Myocyte (in vitro differentiated cells): ENCODE measurements at regions not wholly inside any gene's neighbourhood (a gene's known extent, or its start where the extent isn't known, plus 50 kb on each side); places are given as distances from the start of the nearest gene placed in this dataset.
"Not testable (repeated sequence)": the region's sequence is repeated elsewhere in the genome, so short reads cannot be mapped to it uniquely, and the experiment has no call there.

Experiments used
- DNase-seq: peaks from one replicate; pipeline ENCODE4 v3.0.0-alpha.2; 2012; ENCODE audit warnings: low read depth

GRCh38 chr15:53216036-53216435 is 425.9 kb upstream of the ONECUT1 start:
- DNase-seq = no peak

GRCh38 chr15:53213336-53213735 is 423.2 kb upstream of the ONECUT1 start:
- no peak for DNase-seq

GRCh38 chr15:53212785-53213184 is 422.6 kb upstream of the ONECUT1 start:
- no peak for DNase-seq

GRCh38 chr15:53210653-53211052 is 420.5 kb upstream of the ONECUT1 start:
- DNase-seq = no peak

GRCh38 chr15:53209396-53210042 is 419.4 kb upstream of the ONECUT1 start:
- DNase-seq = no peak

- DNase-seq = no peak
Measured at GRCh38 chr15:53208751-53209150, 418.6 kb upstream of the ONECUT1 start.

- DNase-seq = no peak
Measured at GRCh38 chr15:53203454-53203853, 413.3 kb upstream of the ONECUT1 start.

- no peak for DNase-seq
Measured at GRCh38 chr15:53202876-53203275, 412.7 kb upstream of the ONECUT1 start.

GRCh38 chr15:53197426-53197839 is 407.3 kb upstream of the ONECUT1 start:
- peak; percentile 49 for DNase-seq

- no peak for DNase-seq
Measured at GRCh38 chr15:53196788-53197187, 406.7 kb upstream of the ONECUT1 start.

GRCh38 chr15:53196242-53196641 is 406.1 kb upstream of the ONECUT1 start:
- no peak for DNase-seq

GRCh38 chr15:53193149-53193548 is 403.0 kb upstream of the ONECUT1 start:
- DNase-seq = peak; percentile 28

- DNase-seq = no peak
Measured at GRCh38 chr15:53189860-53190259, 399.7 kb upstream of the ONECUT1 start.

- DNase-seq = not testable (repeated sequence)
Measured at GRCh38 chr15:53183449-53183848, 393.3 kb upstream of the ONECUT1 start.

GRCh38 chr15:53171571-53171970 is 381.4 kb upstream of the ONECUT1 start:
- DNase-seq = no peak

GRCh38 chr15:53166684-53167201 is 376.6 kb upstream of the ONECUT1 start:
- no peak for DNase-seq

GRCh38 chr15:53165988-53166683 is 376.0 kb upstream of the ONECUT1 start:
- DNase-seq = no peak

- DNase-seq = no peak
Measured at GRCh38 chr15:53160092-53160704, 370.1 kb upstream of the ONECUT1 start.

GRCh38 chr15:53159458-53159857 is 369.3 kb upstream of the ONECUT1 start:
- no peak for DNase-seq

GRCh38 chr15:53158995-53159394 is 368.9 kb upstream of the ONECUT1 start:
- no peak for DNase-seq

GRCh38 chr15:53133255-53133850 is 343.2 kb upstream of the ONECUT1 start:
- DNase-seq = no peak

GRCh38 chr15:53130943-53131342 is 340.8 kb upstream of the ONECUT1 start:
- DNase-seq = no peak
